ENCODE measurements at regions not wholly inside any gene's neighbourhood (a gene's known extent, or its start where the extent isn't known, plus 50 kb on each side); places are given as distances from the start of the nearest gene placed in this dataset.

DNA sequence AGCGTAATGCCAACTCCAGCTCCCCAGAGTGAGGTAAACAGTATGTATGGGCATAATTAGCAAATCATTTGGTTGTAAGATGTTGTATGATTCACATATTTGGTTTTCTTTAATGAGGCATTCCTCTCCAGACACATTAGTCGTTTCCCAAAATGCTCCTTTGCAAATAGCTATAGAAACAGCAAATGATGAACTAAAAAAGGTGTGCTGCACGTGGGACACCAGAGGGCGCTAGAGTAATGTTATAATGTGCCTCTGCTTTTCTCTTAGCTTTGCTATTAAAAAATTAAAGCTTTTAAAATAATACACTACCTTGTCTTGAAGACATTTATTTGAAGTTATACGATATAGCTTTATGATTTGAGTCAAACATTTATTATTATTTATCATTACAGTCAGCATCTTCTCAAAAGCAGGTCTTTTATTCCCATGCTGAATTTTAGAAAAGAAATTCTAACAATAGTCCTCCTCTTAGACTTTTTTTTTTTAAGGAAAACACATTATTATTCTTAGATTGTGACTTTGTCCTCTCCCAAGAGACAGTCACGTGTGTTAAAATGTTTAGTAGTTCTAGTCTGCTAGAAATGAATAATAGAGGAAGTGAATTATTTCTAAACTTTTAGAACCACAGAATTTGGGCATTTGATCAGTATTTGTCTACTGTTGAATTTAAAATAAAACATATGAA lies 121.6 kb upstream of the FRY start:
- peak; percentile 82 for TF ChIP-seq CTCF (IDR thresholded peaks at IDR 0.05; ENCODE audit: borderline replicate concordance, control extremely low read depth, extremely low read depth, insufficient read depth, missing control alignments)
- no peak for DNase-seq (ENCODE audit: low spot score)
- in situ Hi-C loops (cut with MboI; ENCODE audit: low sequenced_read_pairs, unreplicated experiment), result loop anchor here (10.0 kb wide), 1 partner anchor 405 kb away; the partner anchor contains the start of genes BRCA2 and ZAR1L

DNA sequence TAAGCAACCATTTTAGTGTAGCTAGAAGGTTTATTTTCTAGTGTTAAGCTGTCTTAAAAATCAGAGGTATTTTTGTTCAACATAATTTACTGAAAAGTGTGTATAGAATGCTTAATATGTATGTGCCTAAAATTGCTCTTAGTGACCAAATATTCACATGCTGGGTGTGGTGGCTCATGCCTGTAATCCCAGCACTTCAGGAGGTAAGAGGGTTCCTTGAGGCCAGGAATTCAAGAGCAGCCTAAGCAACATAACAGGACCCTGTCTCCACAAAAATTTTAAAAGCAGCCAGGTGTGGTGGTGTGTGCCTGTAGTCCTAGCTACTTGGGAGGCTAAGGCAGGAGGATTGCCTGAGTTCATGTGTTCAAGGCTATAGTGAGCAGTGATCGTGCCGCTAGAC lies 120.9 kb upstream of the FRY start:
- in situ Hi-C loops (cut with MboI; ENCODE audit: low sequenced_read_pairs, unreplicated experiment), result loop anchor here (10.0 kb wide), 1 partner anchor 404 kb away; the partner anchor contains the start of genes BRCA2 and ZAR1L
- no peak for TF ChIP-seq CTCF (IDR thresholded peaks at IDR 0.05; ENCODE audit: borderline replicate concordance, control extremely low read depth, extremely low read depth, insufficient read depth, missing control alignments)
- no peak for DNase-seq (ENCODE audit: low spot score)

DNA sequence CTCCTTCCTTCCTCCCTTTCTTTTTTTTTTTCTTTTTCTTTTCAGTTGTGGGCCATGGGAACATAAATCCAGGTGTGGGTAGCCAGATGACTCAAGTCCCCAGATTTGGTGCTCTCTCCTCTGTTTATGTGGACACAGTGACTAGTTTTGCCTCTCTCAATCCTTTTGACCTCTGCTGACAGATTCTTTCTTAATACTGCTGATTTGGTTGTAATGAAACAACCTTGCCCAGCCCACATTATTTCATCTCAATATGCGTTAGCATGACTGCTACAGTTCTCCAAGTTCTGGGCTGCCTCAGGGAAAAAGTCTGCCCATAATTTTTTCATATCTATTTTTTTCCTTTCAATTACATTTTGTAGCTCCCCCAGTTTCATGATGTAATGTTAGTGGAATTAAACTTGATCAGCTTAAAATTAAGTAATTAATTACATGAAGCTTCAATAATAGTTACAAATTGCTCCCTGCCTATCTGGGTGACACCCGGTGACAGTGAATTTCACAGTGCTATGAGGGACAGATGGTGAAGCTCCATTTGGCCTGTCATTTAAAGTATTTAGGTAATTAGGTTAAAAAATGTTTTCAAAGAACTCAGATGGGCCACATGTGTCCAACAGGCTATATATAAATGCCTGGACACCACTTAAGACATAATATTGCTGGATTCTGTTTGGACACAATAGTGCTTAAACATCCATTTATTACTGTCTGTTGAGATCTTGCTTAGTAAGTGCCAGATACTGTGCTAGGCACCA lies 118.8 kb upstream of the FRY start:
- no peak for DNase-seq (ENCODE audit: low spot score)
- in situ Hi-C loops (cut with MboI; ENCODE audit: low sequenced_read_pairs, unreplicated experiment), result loop anchor here (10.0 kb wide), 1 partner anchor 402 kb away; the partner anchor contains the start of genes BRCA2 and ZAR1L
- TF ChIP-seq CTCF (IDR thresholded peaks at IDR 0.05; ENCODE audit: borderline replicate concordance, control extremely low read depth, extremely low read depth, insufficient read depth, missing control alignments), result no peak

- in situ Hi-C loops (cut with MboI; ENCODE audit: low sequenced_read_pairs, unreplicated experiment), result loop anchor here (10.0 kb wide), 1 partner anchor 401 kb away; the partner anchor contains the start of genes BRCA2 and ZAR1L
- no peak for TF ChIP-seq CTCF (IDR thresholded peaks at IDR 0.05; ENCODE audit: borderline replicate concordance, control extremely low read depth, extremely low read depth, insufficient read depth, missing control alignments)
- no peak for DNase-seq (ENCODE audit: low spot score)
These were observed 118.1 kb upstream of the FRY start for GRCh38 chr13:31913459-31913858.

- in situ Hi-C loops (cut with MboI; ENCODE audit: low sequenced_read_pairs, unreplicated experiment), result loop anchor here (10.0 kb wide), 1 partner anchor 400 kb away; the partner anchor contains the start of genes BRCA2 and ZAR1L
- TF ChIP-seq CTCF (IDR thresholded peaks at IDR 0.05; ENCODE audit: borderline replicate concordance, control extremely low read depth, extremely low read depth, insufficient read depth, missing control alignments), result no peak
- no peak for DNase-seq (ENCODE audit: low spot score)
These were observed 116.7 kb upstream of the FRY start for GRCh38 chr13:31914843-31915242.

DNA sequence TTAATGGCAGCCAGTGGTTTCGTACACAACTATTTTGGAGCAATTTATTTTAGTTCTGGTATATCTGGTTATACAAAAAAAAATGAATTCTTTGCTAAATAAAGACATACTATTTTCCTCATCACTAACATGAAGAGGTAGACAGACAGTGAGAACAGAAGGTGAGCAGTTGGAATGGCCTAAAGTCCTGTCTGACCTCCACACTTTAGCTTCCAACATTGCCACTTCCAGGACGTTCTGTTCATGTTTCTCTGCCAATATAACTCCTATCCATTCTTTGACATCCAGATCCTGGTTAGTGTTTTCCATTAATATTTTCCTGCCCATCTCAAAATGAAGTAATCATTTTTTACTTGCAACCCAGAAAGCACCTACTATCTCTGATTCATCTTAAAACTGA lies 112.9 kb upstream of the FRY start:
- in situ Hi-C loops (cut with MboI; ENCODE audit: low sequenced_read_pairs, unreplicated experiment), result loop anchor here (10.0 kb wide), 1 partner anchor 396 kb away; the partner anchor contains the start of genes BRCA2 and ZAR1L
- no peak for TF ChIP-seq CTCF (IDR thresholded peaks at IDR 0.05; ENCODE audit: borderline replicate concordance, control extremely low read depth, extremely low read depth, insufficient read depth, missing control alignments)
- no peak for DNase-seq (ENCODE audit: low spot score)

Data from GM13976 (cell line).